ENCODE measurements at regions not wholly inside any gene's neighbourhood (a gene's known extent, or its start where the extent isn't known, plus 50 kb on each side); places are given as distances from the start of the nearest gene placed in this dataset.

- intact Hi-C loops (cut with DNase I), result no loop called here
- no peak for ATAC-seq
These were observed 135.3 kb upstream of the PRMT6 start for GRCh38 chr1:106921186-106921585.

GRCh38 chr1:106924360-106924759 lies 132.1 kb upstream of the PRMT6 start:
- DNase-seq (ENCODE audit: low spot score), result no peak
- intact Hi-C loops (cut with DNase I), result no loop called here
- no peak for ATAC-seq

More at GRCh38 chr1:106921186-106921585, 135.3 kb upstream of the PRMT6 start:
- no peak for DNase-seq (ENCODE audit: low spot score)

GRCh38 chr1:106925750-106926149 lies 130.7 kb upstream of the PRMT6 start:
- ATAC-seq (no peak), DNase-seq (ENCODE audit: low spot score) (no peak)
- intact Hi-C loops (cut with DNase I), result no loop called here

GRCh38 chr1:106926803-106927582 lies 129.5 kb upstream of the PRMT6 start:
- DNase-seq (ENCODE audit: low spot score) (no peak), ATAC-seq (no peak)
- intact Hi-C loops (cut with DNase I), result no loop called here

DNA sequence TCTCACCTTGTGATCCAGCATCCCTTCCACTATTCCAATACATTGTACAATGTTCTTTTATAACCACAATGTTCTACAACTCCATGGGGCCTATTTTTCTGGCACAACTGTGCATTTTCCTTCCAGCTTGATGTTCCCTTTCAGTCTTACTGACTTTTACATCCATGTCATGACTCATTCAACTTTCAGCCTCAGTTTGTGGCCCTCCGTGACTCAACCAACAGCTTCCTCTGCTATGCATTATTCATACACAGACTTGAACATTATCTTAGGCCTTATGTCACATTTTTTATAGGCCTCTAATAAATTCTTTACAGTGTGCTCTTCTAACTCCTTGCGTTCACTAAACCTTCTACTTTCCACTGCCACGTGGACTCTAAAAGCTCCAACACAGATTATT lies 119.4 kb upstream of the PRMT6 start:
- ATAC-seq (no peak), DNase-seq (ENCODE audit: low spot score) (no peak)
- intact Hi-C loops (cut with DNase I), result no loop called here

DNA sequence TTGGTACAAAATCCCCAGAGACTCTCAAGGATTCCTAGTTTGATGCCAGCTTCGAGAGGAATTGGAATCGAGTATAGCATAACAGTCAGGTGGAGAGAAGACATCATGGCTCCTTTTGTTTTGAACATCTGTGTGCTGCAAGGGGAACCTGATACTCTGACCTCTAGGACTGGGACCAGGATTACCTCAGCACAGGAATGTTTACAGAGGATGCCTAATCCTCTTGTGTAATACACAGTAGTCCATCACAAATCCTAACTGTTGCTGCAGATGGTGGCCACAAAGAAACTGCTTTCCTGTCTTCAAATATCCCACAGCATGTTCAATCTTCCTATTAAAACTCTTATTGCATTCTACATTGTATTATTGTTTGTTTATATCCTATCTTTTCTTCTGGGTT lies 111.8 kb upstream of the PRMT6 start:
- intact Hi-C loops (cut with DNase I), result no loop called here
- ATAC-seq (no peak), DNase-seq (ENCODE audit: low spot score) (no peak)

GRCh38 chr1:106952776-106953175 lies 103.7 kb upstream of the PRMT6 start:
- ATAC-seq, result no peak
- intact Hi-C loops (cut with DNase I), result no loop called here
- DNase-seq (ENCODE audit: low spot score), result no peak

- DNase-seq (ENCODE audit: low spot score) (no peak), ATAC-seq (peak; percentile 83)
- intact Hi-C loops (cut with DNase I), result no loop called here
These were observed 101.7 kb upstream of the PRMT6 start for GRCh38 chr1:106954661-106955229.

- DNase-seq (ENCODE audit: low spot score), result no peak
- intact Hi-C loops (cut with DNase I), result no loop called here
- ATAC-seq, result no peak
These were observed 99.8 kb upstream of the PRMT6 start for GRCh38 chr1:106956721-106957120.

- ATAC-seq (no peak), DNase-seq (ENCODE audit: low spot score) (no peak)
- intact Hi-C loops (cut with DNase I), result no loop called here
These were observed 98.7 kb upstream of the PRMT6 start for GRCh38 chr1:106957795-106958194.

DNA sequence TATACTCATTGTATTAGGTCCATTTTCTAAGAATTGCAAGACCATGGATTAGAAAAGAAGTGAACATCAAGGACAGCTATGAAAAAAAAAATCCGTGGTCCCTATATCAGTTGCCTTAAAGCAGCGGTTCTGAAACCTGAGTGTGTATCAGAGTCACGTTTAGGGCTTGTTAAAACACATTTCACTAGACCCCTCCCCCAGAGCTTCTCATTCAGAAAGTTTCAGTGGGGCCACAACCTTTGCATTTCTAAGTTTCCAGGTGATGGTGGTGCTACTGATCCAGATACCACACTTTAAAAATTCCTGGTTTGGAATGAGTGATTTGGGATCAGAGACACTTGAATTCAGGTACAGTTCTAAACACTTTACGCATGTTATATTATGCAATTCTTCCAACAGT lies 96.1 kb upstream of the PRMT6 start:
- no peak for ATAC-seq
- no peak for DNase-seq (ENCODE audit: low spot score)
- intact Hi-C loops (cut with DNase I), result no loop called here

GRCh38 chr1:106961646-106962045 lies 94.8 kb upstream of the PRMT6 start:
- ATAC-seq (no peak), DNase-seq (ENCODE audit: low spot score) (no peak)
- intact Hi-C loops (cut with DNase I), result no loop called here

GRCh38 chr1:106962591-106962990 lies 93.9 kb upstream of the PRMT6 start:
- intact Hi-C loops (cut with DNase I), result no loop called here
- DNase-seq (ENCODE audit: low spot score) (no peak), ATAC-seq (no peak)

DNA sequence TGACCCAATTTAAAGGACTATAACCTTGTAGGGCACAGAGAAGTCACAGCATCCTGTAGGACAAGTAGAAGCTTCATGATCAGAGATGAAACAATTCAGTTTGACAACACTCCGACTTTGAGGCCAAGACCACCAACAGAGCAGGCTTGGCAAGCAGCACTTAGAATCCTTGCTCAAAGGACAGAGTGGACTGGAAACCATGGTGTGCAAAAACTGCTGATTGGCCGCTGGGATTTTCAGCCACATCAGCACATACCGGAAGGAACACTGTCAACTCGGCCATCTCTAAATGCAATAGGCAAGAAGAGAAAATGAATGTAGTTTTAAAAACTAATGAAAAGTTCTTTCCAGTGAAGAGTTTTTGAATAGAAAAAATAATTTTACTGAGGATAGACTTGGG lies 92.0 kb upstream of the PRMT6 start:
- ATAC-seq (peak; percentile 69), DNase-seq (ENCODE audit: low spot score) (no peak)
- intact Hi-C loops (cut with DNase I), result no loop called here

DNA sequence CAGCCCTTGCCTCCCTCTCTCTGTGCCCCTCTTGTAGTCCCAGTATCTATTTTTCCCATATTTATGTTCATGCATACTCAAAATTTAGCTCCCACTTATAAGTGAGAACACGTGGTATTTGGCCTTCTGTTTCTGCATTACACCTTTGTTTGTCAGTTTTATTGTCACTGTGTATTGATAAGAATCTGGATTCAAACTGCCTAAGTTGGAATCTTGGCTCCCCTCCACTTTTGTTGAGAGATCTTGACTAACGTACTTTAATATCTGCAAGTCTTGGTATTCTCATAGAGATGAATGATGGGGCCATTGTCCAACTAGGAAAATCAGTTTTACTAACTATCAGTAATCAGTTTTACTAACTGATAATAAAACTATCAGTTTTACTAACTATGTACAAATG lies 87.8 kb upstream of the PRMT6 start:
- no peak for ATAC-seq
- intact Hi-C loops (cut with DNase I), result no loop called here
- no peak for DNase-seq (ENCODE audit: low spot score)

- no peak for ATAC-seq
- DNase-seq (ENCODE audit: low spot score), result no peak
These were observed 86.7 kb upstream of the PRMT6 start for GRCh38 chr1:106969731-106970130.

DNA sequence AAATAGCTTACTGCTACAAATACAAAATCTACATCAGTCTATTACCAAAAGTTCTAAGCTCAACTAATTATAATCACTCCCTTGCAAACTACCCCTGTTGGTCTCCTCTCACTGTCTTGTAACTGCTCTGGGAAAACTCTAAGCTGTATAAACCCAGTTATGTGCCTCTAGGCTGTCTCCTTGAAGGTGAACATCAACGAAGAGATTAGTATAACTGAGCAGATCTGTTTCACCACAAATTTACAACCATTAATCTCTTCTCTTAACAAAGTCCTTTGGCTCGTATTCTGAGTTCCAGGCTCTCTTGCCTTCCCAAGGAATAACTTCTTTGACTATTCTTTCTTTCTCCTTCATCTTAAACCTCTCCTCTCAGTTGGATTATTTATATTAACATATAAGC lies 84.4 kb upstream of the PRMT6 start:
- DNase-seq (ENCODE audit: low spot score), result no peak
- ATAC-seq, result no peak
- intact Hi-C loops (cut with DNase I), result no loop called here

More at GRCh38 chr1:106969731-106970130, 86.7 kb upstream of the PRMT6 start:
- intact Hi-C loops (cut with DNase I), result no loop called here

- ATAC-seq, result no peak
- DNase-seq (ENCODE audit: low spot score), result no peak
- intact Hi-C loops (cut with DNase I), result no loop called here
These were observed 80.5 kb upstream of the PRMT6 start for GRCh38 chr1:106975944-106976343.

- intact Hi-C loops (cut with DNase I), result no loop called here
- DNase-seq (ENCODE audit: low spot score) (no peak), ATAC-seq (peak; percentile 91)
These were observed 77.8 kb upstream of the PRMT6 start for GRCh38 chr1:106978477-106979322.

GRCh38 chr1:106979371-106979770 lies 77.1 kb upstream of the PRMT6 start:
- no peak for ATAC-seq
- no peak for DNase-seq (ENCODE audit: low spot score)
- intact Hi-C loops (cut with DNase I), result no loop called here
